ENCODE measurements at regions not wholly inside any gene's neighbourhood (a gene's known extent, or its start where the extent isn't known, plus 50 kb on each side); places are given as distances from the start of the nearest gene placed in this dataset.

DNA sequence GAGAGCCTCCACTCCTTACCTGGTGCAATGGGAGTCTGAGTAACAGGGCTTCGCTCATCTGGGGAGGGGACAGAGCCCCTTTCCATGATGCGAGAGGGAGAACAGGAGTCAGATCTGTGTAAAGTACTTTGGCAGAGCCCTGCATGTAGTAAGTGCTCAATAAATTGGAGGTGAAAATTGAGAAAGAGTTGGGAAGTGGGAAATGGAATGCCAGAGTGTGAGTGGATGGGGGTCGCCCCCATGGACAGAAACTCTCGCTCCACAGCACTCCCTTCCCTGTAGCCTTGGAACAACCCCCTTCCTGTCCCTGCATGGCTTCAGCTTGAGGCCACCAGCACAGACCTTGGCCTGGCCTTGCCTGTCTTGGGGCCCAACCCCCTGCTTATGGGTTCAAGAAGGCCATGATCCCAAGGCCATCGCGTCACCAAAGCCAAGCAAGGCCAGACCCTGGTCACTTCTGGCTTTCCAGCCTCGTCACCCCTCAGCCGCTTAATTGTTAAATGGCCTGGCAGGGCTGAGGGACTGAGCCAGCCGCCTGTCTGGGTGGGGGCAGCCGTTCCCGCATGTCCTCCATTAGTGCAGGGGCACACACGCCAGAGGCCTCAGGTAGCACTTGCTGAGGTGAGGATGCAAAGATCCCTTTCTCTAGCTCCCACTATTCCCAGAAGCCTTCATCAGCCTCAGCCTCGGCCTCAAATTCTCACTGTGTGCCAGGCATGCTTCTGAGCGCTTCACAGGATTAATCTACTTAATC is 93.7 kb upstream of the PTPN1 start:
- in situ Hi-C loops (cut with MboI; ENCODE audit: low sequenced_read_pairs) = no loop called here

DNA sequence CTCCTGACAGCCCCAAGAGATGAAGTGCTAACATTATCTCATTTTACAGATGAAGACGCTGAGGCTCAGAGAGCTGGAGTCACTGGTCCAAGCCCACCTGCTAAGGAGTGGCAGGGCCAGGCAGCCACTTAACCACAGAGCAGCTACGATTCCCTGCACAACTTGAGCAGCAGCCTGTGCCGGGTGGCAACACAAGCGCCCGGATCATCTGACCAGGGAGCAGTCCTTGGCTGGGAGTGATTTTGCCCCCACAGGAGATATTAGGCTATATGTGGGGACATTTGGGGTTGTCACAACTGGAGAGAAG is 93.2 kb upstream of the PTPN1 start:
- in situ Hi-C loops (cut with MboI; ENCODE audit: low sequenced_read_pairs) = no loop called here

DNA sequence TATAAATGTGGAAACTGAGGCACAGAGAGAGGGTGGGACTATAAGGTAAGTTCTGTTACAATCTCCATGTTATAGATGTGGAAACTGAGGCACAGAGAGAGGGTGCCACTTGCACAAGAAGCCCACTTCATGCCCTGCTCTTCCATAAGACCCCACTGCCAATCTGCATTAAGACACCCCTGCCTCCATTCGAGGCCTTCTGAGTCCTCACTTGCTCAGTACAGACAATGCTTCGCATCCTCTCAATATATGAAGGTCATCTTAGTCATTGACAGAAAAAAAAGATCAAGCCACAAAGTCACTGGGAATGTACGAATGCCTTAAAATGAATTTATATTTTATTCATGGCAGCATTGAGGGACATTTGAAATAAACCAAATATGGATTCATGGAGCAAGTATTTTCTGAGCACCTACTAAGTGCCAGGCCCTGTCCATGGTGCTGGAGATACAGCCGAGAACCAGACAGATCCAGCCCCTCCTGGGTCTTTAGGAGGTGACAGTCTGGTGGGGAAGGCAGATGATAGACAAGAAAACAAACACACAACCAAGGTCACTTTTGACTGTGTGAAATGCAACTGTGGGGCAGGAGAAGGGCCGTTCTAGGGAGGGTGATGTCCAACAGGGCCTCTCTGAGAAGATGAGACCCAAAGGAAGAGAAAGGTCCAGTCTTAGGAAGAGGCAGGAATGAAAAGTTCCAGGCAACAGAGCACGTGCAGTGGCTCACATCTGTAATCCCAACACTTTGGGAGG is 92.5 kb upstream of the PTPN1 start:
- in situ Hi-C loops (cut with MboI; ENCODE audit: low sequenced_read_pairs) = no loop called here

DNA sequence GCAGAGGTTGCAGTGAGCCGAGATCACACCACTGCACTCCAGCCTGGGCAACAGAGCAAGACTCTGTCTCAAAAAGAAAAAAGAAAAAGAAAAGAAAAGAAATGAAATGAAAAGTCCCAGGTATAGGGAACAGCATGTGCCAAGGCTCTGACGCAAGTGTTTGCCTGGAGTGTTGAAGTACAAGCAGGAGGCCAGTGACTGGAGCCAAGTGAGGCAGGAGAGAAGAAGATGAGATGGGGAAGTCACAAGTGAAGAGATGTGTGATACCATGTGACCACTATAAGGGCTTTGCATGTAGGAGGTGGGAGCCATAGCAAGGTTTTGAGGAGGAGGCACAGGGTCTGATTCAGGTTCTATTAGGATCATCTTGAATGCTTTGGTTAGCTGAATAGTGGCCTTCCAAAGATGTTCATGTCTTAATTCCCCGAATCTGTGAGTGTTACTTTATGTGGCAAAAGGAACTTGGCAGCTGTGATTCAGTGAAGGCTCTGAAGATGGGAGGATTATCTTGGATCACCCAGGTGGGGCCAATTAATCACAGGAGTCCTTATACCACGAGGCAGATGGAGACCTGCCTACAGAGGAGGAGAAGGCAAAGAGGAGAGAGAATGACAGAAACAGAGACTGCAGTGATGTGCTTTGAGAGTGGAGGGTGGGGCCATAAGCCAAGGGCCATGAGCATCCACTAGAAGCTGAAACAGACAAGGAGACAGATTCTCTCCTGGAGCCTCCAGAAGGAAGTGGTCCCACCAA is 91.1 kb upstream of the PTPN1 start:
- in situ Hi-C loops (cut with MboI; ENCODE audit: low sequenced_read_pairs) = no loop called here

DNA sequence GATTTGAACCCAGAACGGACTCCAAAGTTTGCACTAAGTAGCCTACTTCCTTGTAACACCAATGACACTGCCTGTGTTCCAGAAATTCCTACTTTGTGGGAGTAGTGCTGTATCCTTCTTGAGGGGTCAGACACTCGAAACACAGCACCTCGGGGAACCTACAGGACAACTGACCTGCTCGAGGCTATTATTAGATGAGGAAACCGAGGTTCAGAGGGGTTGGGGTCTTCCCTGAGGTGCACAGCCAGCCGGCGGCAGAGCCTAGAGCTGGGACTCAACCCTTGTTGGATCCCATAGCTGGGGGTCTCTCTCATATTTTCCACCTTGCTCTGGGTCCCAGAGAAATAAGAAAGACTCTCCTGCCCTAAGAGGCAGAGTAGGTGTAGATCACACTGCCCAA is 89.8 kb upstream of the PTPN1 start:
- in situ Hi-C loops (cut with MboI; ENCODE audit: low sequenced_read_pairs) = no loop called here

DNA sequence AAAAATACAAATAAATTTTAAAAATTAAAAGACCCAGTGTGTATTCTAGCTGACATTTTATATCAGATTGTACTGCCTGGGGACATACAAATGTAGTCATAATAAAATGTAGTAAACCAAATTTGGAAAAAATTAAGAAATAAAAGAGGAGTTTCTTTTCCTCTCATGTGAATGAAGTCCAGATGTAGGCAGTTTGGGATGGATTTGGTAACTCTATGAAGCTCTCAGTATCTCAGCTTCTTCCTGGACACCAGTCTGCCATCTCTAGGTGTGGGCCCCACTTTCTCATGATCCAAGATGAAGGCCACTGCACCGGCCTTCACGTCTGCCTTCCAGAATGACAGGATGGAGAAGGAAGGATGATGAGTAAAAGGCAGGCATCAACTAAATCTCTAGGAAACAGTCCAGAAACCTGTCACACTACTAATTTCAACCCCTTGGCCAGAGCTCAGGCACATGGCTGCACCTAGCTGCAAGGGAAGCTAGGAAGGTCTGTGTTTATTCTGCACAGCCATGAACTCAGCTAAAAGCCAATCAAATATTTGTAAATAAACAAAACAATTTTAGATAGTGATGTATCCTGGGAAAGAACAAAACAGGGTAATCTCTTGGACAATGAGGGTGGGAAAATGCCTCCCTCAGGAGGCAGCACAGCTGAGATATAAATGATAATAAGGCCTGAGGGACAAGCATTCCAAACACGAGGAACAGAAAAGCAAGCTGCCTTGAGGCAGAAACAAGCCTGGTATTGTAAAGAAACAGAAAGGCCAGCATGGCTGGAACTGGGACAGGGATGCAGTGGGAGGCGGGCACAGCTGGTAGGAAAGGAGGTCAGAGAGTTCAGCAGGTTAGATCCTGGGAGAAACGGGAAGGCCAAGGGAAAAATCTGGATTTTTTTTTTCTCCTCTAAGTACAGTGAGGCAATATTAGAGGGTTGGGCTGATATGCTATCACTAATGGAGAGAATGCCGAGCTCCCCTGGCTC is 88.5 kb upstream of the PTPN1 start:
- in situ Hi-C loops (cut with MboI; ENCODE audit: low sequenced_read_pairs) = no loop called here

DNA sequence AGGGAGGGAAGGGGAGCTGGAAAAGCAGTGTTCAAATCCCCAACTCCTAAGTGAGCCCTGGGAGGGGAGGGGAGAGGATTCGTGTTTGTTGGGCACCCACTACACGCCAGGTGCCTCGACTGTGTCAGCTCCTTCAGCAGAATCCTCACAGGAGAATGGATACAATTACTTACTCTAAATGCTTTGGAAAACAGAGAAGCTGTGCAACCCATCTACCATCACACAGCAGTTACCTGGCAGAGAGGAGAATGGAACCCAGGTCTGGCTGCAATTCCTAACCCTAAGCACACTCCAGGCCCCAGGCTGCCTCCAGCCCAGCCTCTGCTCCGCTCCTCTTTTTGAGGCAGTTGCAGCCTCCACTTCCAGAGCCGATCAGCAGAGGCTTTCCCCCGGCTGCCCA is 86.4 kb upstream of the PTPN1 start:
- in situ Hi-C loops (cut with MboI; ENCODE audit: low sequenced_read_pairs) = no loop called here

DNA sequence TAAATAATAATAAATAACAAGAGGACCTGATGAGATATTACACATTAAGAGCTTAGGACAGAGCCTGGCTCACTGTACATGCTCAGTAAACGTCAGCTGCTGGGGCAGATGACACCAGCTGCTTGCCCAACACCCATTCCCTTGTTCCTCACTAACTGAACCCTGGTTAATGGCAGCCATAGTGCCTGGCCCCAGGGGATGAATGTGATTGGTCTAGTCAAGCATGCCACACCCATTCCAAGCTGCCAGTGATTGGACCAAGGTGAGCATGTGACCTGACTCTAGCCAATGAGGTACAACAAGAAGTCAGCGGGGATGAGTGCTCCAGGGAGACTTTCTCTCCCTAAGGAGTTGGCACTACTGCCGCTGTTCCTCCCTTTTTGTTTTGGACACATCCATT is 85.1 kb upstream of the PTPN1 start:
- in situ Hi-C loops (cut with MboI; ENCODE audit: low sequenced_read_pairs) = no loop called here

DNA sequence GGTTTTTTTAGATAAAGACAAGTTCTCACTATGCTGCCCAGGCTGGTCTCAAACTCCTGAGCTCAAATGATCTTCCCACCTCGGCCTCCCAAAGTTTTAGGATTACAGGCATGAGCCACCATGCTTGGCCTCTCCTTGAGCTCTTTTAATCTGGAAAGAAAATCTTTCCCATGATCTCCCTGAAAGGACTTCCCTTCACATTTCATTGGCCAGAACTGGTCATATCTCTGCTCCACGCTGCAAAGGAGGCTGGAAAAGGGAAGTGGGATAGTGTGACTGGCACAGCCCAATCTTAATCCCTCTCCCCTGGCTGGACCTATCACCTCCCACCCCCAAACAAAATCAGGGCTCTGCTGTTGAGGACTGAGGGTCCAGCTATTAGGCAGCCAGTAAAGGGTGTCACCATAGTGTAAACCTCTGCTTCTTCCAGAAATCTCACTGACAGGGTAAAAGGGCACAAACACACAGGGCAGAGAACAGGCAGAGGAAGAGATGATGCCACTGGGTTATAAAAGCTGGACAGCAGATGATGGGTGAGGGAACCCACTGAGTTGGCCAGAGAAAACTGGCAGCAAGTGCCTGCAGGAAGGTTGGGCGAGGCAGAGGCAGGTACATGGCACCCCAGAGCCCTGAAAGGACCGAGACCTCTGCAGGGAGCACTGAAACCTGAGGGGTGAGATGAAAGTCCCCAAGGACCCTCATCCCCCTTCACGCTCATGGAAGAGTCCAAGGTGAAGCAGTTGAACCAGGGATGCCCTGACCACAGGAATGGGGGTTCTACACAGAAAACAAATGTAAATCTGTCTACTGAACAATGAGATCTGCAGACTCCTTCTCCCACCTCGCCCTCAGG is 83.1 kb upstream of the PTPN1 start:
- in situ Hi-C loops (cut with MboI; ENCODE audit: low sequenced_read_pairs) = no loop called here

DNA sequence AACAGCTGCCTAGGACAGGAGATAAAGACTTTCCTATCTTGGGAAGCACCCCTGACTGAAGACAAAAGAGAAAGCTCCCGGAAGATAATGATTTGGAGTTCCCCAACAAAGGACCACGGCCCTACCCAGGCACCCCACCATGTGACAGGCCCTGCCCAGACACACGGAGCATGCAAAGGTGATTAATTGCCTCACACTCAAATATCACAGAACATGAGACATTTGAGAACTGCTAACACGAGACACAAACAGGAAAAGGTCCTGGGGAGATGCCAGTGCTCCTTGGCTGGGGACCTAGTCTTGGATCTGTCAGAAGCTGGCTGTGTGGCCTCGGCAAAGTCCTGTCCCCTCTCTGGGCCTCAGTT is 82.5 kb upstream of the PTPN1 start:
- in situ Hi-C loops (cut with MboI; ENCODE audit: low sequenced_read_pairs) = no loop called here

DNA sequence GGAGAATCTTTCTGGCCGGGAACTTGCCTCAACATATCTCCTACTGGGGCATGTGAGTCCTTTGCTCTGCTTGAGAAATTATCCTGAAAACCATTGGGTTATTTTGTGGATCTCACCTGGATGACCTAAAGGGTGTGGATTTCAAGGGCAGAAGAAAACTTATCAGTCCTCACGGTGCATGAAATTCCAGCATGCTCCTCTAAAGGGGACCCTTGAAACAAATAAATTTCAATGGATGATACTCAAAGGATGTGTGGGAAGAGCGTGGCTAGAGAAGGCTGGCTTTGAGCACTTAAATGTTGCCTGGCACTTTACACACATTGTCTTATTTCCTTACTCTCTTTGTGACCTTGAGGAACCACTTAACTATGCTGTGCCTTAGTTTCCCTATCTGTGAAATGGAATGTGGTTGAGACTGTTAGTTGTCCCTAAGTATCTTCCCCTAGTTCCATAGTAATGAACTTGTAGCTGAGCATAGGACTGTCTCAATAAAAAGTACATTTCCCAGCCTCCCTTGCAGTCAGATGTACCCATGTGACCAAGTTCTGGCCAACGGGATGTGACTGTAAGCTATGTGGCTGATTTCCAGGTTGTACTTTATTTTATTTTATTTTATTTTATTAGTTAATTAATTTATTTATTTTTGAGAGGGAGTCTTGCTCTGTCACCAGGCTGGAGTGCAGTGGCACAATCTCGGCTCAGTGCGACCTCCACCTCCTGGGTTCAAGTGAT is 81.9 kb upstream of the PTPN1 start:
- in situ Hi-C loops (cut with MboI; ENCODE audit: low sequenced_read_pairs) = no loop called here

DNA sequence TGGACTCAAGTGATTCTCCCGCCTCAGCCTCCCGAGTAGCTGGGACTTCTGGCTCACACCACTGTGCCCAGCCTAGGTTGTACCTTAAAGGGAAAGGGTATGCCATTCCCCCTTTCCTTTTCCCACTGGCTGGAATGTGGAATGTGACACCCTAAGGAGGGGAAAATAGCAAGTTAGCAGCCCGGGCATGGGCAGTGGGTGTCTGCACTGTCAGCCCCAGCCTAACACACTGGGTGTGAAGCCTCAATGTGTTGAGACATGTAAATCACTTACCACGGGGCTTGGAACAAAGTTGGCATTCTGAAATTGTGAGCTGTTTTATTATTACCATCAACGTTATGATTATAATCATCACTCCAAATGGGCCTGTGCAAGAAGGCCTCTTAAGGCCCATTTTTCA is 80.8 kb upstream of the PTPN1 start:
- in situ Hi-C loops (cut with MboI; ENCODE audit: low sequenced_read_pairs) = no loop called here

DNA sequence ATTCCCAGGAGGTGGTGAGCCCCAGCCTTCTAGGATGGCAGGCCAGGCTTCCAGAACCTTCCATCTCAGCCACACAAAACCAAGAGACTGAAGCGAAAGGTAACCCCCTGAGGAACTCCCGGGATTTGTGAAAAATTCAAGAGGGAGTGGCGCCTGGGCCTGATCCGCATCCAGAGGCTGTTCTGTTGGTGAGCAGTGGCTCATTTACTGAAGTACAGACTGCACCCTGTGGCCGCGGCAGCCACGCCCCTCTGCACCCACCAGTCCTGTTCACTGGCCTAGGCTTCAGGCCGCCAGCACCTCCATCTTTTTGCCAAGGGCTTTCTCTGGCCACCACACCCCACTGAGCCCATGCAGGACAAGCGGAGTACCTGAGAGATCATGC is 79.1 kb upstream of the PTPN1 start:
- in situ Hi-C loops (cut with MboI; ENCODE audit: low sequenced_read_pairs) = no loop called here

DNA sequence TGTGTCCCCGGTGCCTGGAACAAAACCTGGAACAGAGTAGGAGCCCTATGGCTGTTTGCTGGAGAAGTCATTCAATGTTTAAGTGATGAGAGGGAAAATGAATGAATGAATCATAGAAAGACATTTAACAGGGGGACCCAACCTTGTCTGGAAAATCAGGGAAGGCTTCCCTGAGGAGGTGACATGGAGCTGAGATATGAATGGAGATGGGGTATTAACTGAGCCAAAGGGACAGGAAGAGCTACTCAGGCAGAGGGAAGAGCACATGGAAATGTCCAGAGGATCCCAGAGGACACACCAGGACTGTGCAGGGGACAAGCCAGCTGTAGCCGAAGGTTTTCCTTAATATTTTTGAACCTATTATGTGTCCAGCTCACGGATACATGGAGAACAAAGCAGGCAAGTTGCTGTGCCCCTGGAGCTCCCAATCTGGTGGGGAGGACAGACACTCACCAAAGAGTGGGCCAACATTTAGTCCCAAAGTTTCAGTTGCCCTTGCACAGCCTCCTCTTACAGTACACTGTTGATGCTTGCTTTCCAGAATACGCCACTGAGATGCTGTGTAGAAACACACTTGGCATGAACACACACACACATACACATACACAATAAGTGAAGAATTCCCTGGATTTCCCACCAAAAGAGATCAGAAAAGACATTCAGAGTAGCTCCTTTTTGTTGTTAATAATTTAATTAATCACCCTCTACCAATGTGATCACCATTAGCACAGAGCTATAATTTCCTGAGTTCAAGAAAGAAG is 77.0 kb upstream of the PTPN1 start:
- in situ Hi-C loops (cut with MboI; ENCODE audit: low sequenced_read_pairs) = no loop called here

DNA sequence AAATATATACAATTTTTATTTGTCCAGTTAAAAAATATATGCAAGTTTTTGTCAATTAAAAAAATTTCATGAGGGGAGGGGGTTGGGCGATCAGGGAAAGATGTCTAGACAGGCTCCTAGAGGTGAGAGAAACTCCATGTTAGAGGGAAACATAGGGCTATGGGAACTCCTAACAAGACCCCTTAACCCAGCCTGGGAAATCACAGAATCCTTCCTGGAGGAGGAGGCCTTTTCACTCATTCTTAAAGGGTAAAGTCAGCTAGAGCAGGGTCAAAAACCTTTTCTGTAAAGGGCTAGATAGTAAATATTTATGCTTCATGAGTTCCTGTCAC is 75.9 kb upstream of the PTPN1 start:
- in situ Hi-C loops (cut with MboI; ENCODE audit: low sequenced_read_pairs) = no loop called here

DNA sequence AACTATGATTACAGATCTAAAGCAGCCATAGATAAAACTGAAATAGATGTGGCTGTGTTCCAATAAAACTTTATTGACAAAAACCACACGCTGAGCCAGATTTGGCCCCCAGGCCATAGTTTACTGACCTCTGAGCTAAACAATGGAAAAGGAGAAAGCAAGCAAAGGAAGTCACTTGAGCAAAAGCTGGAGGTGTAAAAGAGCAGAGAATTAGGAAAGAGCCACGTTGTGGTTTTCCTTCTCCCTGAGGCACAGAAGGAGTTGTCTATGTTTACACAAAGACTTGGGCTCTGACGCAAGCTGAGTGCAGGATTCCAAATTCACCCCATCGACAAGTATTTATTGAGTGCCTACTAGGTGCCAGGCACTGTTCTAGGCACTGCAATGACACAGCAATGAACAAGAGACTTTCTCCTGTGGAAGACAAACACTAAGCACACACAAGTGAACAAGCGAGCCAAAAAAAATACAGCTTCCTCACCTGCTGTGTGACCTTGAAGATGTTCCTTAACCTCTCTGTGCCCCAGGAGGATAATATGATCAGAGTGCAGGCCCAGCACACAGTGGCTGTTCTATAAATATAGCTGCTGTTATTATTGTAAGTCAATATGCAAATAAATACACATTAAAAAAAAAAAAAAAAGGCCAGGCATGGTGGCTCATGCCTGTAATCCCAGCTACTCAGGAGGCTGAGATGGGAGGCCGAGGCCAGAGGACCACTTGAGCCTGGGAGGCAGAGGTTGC is 75.4 kb upstream of the PTPN1 start:
- in situ Hi-C loops (cut with MboI; ENCODE audit: low sequenced_read_pairs) = no loop called here

DNA sequence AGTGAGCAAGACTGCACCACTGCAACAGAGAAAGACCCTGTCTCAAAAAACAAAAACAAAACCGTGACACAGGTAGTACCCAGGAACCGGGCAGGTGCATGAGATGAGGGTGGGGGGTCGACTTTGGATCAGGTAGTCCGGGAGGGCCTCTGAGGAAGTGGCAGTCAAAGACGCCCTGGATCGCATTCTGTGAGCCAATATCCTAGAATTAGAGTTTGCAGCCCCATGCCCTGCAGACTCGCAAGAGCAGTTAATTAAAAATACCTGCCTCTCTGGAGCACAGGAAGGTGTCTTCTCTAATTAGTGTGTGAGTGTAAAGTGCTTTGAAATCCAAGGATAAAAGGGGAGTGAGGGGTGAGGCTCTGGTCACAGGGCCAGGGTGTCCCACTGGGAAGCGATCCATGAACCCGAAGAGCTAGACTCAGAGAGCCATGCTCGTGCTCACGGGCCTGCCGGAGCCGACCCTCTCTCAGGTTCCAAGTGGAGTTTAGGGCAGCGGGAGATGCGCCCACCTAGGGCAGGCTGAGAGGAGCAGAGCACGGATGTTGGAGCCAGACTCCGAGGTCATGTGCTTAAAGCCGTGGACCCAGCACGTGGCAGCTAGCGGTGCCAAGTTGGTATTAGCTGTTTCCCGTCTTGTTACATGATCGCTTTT is 74.7 kb upstream of the PTPN1 start:
- in situ Hi-C loops (cut with MboI; ENCODE audit: low sequenced_read_pairs) = no loop called here
